Nephron (organoid): ENCODE measurements at regions not wholly inside any gene's neighbourhood (a gene's known extent, or its start where the extent isn't known, plus 50 kb on each side); places are given as distances from the start of the nearest gene placed in this dataset.

ENCODE experiments used
- H3K27ac Mint-ChIP-seq, 3 experiments: 2 replicates each; pipeline ENCODE4 v1.8.0; 2020; ENCODE audit warnings: mixed read lengths in 3 of 3, mild to moderate bottlenecking in 2 of 3, moderate library complexity in 1 of 3
- H3K27me3 Mint-ChIP-seq: 2 replicates; pipeline ENCODE4 v1.8.0; 2021; ENCODE audit warnings: low read depth, mild to moderate bottlenecking, moderate library complexity, mixed read lengths
- H3K36me3 Mint-ChIP-seq: 2 replicates; pipeline ENCODE4 v1.8.0; 2020; ENCODE audit warnings: low read depth, mixed read lengths
- H3K4me1 Mint-ChIP-seq: 2 replicates; pipeline ENCODE4 v1.8.0; 2020; ENCODE audit warnings: mixed read lengths
- H3K4me3 Mint-ChIP-seq, 3 experiments: 2 replicates each; pipeline ENCODE4 v1.8.0; 2020; ENCODE audit warnings: mild to moderate bottlenecking in 3 of 3, mixed read lengths in 3 of 3, moderate library complexity in 2 of 3
- H3K9me3 Mint-ChIP-seq: 2 replicates; pipeline ENCODE4 v1.8.0; 2020; ENCODE audit warnings: mixed read lengths
- CTCF ChIP-seq, 3 experiments: fragments of 200-600 bp; sonication (generic); IDR thresholded peaks; one replicate each; pipeline ENCODE4 v1.5.0; 2021; ENCODE audit warnings: antibody characterized with exemption in 3 of 3; ENCODE audit not compliant: unreplicated experiment in 3 of 3

DNA sequence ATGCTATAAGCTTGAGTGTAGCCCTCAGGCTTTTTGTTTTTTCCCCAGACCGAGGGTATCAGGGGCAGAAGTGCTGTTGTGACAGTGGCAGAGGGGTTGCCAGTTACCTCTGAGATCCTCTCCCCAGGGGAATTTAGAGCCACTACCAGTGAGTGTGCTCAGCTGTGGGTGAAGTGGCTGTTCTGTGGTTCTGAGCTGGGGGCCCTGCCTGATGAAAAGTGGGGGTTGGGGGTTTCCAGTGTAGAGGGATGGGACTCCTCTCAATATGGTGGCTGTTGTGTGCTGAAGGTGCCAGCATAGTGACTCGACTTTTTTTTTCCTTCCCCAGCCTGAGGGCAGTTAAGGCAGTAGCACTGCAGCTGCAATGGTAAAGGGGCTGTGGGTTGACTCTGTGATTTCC is 506.7 kb downstream of the TMEM232 start:
- Mint-ChIP-seq H3K4me3 (no peak overlapping the region), H3K4me1 (no peaks in the 10 kb centered on the region), H3K36me3 (no peaks in the 10 kb centered on the region), H3K9me3 (peaks cover 66% of the 10 kb centered on the region), H3K27ac (no peak overlapping the region), H3K27me3 (no peaks in the 10 kb centered on the region)
- no peak for TF ChIP-seq CTCF (IDR thresholded peaks at IDR 0.05; ENCODE audit: unreplicated experiment in 3 of 3)

GRCh38 chr5:110221036-110221435 is 505.4 kb downstream of the TMEM232 start:
- Mint-ChIP-seq H3K4me1 (no peaks in the 10 kb centered on the region), H3K27ac (no peak overlapping the region), H3K9me3 (peaks cover 58% of the 10 kb centered on the region), H3K36me3 (no peaks in the 10 kb centered on the region), H3K4me3 (no peak overlapping the region), H3K27me3 (no peaks in the 10 kb centered on the region)
- TF ChIP-seq CTCF (IDR thresholded peaks at IDR 0.05; ENCODE audit: unreplicated experiment in 3 of 3): no peak

- TF ChIP-seq CTCF (IDR thresholded peaks at IDR 0.05; ENCODE audit: unreplicated experiment in 3 of 3): no peak
- Mint-ChIP-seq H3K27ac (no peak overlapping the region), H3K9me3 (peaks cover 48% of the 10 kb centered on the region), H3K36me3 (no peaks in the 10 kb centered on the region), H3K27me3 (no peaks in the 10 kb centered on the region), H3K4me1 (no peaks in the 10 kb centered on the region), H3K4me3 (no peak overlapping the region)
Observed at GRCh38 chr5:110224050-110224449, 502.4 kb downstream of the TMEM232 start.

DNA sequence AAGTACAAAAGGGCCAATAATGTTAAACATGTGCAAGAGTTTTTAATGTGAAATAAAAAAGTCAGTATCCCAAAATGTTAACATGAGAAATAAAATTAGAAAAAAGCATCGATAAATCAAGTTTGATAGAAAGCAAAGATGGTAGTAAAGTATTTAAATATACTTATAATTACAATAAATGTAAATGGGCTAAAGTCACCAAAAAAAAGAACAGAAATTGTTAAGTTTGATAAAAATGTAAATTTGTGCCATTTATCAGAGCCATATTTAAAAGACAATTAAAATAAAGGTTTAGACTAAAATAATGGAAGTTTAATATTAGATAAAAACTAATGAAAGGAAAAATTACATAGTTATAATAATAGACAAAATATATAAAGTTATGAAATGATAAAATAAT is 500.5 kb downstream of the TMEM232 start:
- peaks cover 52% of the 10 kb centered on the region for H3K9me3 Mint-ChIP-seq
- no peak overlapping the region for H3K27ac Mint-ChIP-seq
- no peaks in the 10 kb centered on the region for H3K4me1 Mint-ChIP-seq
- no peaks in the 10 kb centered on the region for H3K27me3 Mint-ChIP-seq
- no peak for TF ChIP-seq CTCF (IDR thresholded peaks at IDR 0.05; ENCODE audit: unreplicated experiment in 3 of 3)
- H3K4me3 Mint-ChIP-seq: no peak overlapping the region
- no peaks in the 10 kb centered on the region for H3K36me3 Mint-ChIP-seq

- Mint-ChIP-seq H3K4me3 (no peak overlapping the region), H3K36me3 (no peaks in the 10 kb centered on the region), H3K27me3 (no peaks in the 10 kb centered on the region), H3K9me3 (peaks cover 3% of the 10 kb centered on the region), H3K27ac (peak overlapping the region; percentile 34 to 84 (median 35)), H3K4me1 (peaks cover 6% of the 10 kb centered on the region)
- TF ChIP-seq CTCF (IDR thresholded peaks at IDR 0.05; ENCODE audit: unreplicated experiment in 3 of 3): no peak
Observed at GRCh38 chr5:110239786-110240185, 486.7 kb downstream of the TMEM232 start.

DNA sequence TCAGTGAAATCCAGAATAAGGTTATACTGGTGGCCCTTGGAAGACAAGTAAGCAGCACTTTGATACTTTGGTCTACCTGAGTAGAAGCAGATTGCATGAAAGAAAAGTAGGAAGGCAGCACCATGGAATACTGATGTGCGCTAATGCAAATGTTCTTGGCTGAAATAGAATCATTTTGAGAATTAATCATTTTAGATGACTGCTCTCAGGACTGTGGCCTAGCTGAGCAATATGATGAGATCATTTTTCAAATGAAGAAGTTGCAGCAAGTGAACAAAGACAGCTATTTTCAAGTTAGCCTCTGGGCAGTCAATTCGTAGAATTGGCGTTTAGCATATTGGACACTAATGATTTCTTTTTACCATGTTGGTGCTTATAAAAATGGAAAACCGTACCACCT is 483.5 kb downstream of the TMEM232 start:
- no peak for TF ChIP-seq CTCF (IDR thresholded peaks at IDR 0.05; ENCODE audit: unreplicated experiment in 3 of 3)
- H3K36me3 Mint-ChIP-seq: no peaks in the 10 kb centered on the region
- H3K27me3 Mint-ChIP-seq: no peaks in the 10 kb centered on the region
- H3K27ac Mint-ChIP-seq: no peak overlapping the region
- H3K4me1 Mint-ChIP-seq: peaks cover 6% of the 10 kb centered on the region
- H3K9me3 Mint-ChIP-seq: peaks cover 3% of the 10 kb centered on the region
- no peak overlapping the region for H3K4me3 Mint-ChIP-seq
